A172 (cell line): ENCODE measurements at regions not wholly inside any gene's neighbourhood (a gene's known extent, or its start where the extent isn't known, plus 50 kb on each side); places are given as distances from the start of the nearest gene placed in this dataset.
"Not testable (repeated sequence)": the region's sequence is repeated elsewhere in the genome, so short reads cannot be mapped to it uniquely, and the experiment has no call there.

Experiments used
- DNase-seq: peaks from one replicate; pipeline ENCODE4 v3.0.0-alpha.2; 2015; ENCODE audit warnings: low spot score

DNA sequence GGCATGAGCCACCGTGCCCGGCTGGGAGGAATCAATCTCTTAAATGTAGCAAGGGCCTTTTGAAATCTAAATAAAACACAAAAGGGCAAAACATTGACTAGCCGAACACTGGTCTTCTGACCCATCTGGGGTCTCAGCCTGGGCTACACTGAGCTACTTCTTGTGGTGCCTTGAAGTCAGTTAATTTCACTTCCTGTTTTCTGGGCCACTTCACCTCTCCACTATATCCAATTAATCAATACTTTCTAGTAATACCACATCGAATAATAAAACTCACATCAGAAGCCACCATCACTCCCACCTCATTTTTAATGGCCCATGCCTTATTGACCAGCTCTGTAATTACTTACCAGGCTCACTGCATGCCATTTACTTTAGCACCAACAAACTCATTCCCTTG lies 138.0 kb upstream of the SAMSN1 start:
- DNase-seq, result no peak

DNA sequence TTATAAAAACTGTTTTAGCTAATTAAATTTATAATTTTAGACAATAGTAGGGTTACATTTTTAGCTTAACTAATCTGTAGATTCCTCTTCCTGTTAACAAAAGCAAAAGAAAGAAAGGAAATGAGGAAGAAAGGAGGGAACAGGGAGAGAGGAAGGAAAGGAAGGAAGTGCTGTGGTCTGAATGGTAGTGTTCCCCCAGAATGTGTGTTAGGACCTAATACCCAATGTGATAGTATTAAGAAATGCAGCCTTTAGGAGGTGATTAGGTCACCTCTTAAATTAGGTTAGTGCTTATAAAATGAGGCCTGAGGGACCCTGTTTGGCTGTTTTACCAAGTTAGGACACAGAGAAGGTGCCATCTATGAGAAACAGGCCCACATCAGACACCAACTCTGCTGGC lies 136.9 kb upstream of the SAMSN1 start:
- DNase-seq, result no peak

- no peak for DNase-seq
These were observed 133.0 kb upstream of the SAMSN1 start for GRCh38 chr21:14678973-14679574.

- no peak for DNase-seq
These were observed 131.6 kb upstream of the SAMSN1 start for GRCh38 chr21:14677639-14678179.

DNA sequence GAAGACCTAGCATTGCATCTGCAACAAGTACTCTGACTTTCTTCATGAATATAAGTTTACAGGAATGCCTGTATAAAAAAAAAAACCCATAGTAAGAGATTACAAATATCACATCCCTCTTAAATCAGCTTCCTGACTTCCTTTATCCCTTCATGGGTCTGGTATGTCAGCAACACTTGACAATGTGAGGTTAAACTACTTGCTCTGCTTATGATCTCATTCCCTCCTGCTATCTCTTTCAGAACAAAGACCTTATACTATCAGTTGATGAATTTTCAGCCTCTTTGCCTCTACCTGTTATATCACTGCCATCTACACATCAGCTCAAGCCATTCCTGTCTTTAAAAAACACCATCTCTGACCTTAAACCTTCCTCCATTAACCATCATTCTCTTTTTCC lies 130.9 kb upstream of the SAMSN1 start:
- DNase-seq, result no peak

DNA sequence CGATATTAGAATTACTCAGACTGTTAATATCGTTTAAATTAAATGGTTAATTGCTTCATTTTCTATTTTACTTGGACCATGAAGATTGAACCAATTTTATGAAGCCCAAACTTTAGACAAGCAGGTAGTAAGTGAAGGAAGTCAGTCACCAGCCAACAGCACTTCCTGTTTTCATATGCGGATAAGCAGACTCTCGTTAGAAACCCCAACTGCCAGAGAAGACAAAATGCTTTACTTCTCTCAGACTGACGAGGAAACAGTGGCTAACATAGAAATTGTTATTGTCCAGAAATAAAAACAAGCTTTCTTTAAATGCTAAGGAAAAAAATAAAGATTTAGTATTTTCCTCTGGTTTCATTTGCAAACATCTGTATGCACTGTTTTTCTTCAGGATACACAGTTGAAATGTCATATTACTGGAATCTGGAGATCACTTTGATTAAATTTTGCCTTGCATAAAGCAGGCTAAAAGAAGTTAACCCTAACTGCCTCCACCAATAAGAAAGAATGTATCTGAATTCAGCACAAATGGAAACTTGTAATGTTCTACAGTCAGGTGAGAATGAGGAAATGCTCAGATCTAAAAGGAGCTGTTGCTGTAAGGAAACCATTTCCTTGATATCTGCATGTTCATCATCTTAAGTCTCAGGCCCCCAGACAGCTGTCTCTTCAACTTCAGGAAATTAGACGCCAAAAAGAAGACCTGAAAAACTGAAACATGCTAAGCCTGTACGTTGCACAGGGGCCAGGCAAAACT lies 129.8 kb upstream of the SAMSN1 start:
- no peak for DNase-seq

DNA sequence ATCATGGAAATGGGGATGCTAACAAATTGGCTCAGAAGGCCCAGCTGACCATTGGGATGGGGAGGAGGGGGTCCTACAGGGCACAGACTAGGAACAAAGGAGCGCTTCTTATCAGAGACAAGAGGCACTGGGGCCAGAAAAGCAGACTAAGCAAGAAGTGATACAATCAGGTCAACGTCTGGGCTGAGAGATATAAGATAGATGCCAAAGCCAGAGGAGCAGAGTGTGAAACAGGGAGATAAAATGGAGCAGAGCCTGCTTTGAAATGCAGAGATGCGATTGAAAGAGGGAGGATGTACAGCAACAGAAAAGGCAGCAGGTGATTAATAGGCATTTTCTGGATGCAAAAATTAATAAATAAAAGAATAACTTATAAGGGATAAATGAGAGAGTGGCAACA lies 127.5 kb upstream of the SAMSN1 start:
- DNase-seq, result no peak

DNA sequence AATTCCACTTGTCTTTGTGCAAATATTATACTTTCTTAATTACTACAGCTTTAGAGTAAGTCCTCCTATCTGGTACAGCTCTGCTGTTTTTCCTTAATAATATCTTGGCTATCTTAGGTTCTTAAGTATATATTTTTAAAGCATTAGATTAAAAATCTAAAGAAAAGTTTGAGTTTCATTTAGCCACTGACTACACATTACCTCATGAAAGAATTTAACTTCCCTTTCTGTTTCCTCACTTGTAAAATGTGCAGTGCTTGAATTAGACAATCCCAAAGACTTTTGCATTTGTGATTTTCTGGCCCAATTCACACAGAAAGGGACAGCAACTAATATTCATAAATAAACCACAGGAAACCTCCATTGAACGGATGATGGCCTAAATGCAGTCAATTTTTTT lies 126.4 kb upstream of the SAMSN1 start:
- DNase-seq, result no peak

DNA sequence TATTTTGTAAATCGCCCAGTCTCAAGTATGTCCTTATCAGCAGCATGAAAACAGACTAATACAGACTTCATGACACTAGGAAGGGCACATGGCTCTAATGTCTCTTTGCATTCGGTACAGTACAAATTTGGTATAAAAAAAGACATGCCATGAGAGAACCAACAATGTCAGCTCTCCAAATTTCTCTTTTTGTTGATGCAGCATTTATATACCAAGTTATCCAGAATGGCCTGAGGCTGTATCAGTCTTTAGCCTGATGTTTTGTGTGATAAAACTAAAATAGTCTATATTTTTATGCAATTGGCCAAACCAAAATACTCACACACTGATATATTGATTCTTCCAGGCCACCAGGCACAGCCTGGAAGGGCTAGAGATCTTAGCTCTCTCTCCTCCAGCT lies 124.3 kb upstream of the SAMSN1 start:
- no peak for DNase-seq

DNA sequence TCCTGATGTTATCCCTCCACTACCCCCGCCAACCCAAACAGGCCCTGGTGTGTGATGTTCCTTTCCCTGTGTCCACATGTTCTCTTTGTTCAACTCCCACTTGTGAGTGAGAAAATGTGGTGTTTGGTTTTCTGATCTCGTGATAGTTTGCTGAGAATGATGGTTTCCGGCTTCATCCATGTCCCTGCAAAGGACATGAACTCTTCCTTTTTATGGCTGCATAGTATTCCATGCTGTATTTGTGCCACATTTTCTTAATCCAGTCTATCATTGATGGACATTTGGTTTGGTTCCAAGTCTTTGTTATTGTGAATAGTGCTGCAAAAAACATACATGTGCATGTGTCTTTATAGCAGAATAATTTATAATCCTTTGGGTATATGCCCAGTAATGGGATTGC lies 123.0 kb upstream of the SAMSN1 start:
- not testable (repeated sequence) for DNase-seq

GRCh38 chr21:14657241-14658008 lies 111.3 kb upstream of the SAMSN1 start:
- DNase-seq, result no peak

GRCh38 chr21:14646893-14647292 lies 100.8 kb upstream of the SAMSN1 start:
- DNase-seq, result no peak

DNA sequence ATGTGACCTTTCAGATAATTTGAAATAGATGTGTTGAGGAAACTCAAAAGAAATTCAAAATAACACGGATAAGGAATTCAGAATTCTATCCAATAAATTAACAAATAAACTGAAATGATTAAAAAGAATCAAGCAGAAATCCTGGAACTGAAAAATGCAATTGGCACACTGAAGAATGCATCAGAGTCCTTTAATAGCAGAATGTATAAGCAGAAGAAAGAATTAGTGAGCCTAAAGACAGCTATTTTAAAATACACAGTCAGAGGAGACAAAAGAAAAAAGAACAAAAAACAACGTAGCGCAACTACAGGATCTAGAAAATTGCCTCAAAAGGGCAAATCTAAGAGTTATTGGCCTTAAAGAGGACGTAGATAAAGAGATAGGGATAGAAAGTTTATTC lies 99.6 kb upstream of the SAMSN1 start:
- no peak for DNase-seq

- DNase-seq, result no peak
These were observed 86.2 kb upstream of the SAMSN1 start for GRCh38 chr21:14632359-14632758.

DNA sequence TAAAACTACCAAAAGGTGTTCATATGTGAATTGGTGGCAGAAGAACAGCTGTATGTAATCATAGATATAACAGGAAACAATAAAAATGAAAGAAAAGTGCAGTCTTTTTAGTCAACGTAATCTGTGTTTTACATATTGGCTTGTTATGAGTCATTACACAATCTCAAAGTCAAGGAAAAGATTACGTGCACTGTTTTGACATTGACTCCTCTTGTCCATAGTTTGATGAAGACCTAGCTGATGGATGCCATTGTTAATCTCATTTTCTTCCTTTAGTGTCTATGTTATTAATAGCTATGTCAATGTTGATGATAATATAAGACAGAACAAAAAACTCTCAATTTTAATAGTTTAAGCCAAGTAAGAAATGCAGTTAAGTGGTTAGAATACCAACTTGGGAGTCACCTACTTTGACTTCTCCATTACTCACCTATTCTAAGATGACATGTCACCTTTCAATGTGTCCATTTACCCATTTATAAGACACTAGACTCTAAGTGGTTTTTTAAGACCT lies 84.5 kb upstream of the SAMSN1 start:
- no peak for DNase-seq

- DNase-seq, result no peak
These were observed 83.3 kb upstream of the SAMSN1 start for GRCh38 chr21:14629461-14629860.

- DNase-seq, result not testable (repeated sequence)
These were observed 77.0 kb upstream of the SAMSN1 start for GRCh38 chr21:14623079-14623478.

DNA sequence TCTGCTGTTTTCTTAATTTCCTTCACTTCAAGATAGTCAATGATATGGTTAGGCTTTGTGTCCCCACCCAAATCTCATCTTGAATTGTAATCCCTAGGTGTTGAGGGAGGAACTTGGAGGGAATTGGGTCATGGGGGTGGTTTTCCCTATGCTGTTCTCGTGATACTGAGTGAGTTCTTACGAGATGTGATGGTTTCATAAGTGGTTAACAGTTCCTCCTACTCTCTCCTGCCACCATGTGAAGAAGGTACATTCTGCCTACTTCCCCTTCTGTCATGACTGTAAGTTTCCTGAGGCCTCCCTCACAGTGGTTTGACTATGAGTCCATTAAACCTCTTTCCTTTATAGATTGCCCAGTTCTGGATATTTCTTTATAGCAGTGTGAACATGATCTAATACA lies 74.0 kb upstream of the SAMSN1 start:
- DNase-seq, result no peak

DNA sequence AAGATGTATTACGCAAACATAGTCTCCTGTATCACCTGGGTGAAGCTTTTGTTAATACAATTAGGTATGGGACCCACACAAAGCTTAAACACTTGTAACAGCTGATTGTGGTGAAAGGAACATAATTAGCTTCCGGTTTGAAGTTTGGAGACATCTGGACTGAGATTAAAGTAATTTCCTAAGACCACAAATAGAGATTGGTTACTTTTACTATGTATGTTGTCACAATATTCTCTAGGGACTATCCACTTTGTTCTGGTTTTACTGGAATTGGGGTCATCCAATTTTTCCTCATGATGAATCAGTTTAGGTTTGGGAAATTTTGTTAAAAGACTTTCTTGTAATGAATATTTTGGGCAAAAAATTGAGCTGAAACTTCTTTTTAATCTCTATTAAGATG lies 71.8 kb upstream of the SAMSN1 start:
- no peak for DNase-seq

- no peak for DNase-seq
These were observed 70.9 kb upstream of the SAMSN1 start for GRCh38 chr21:14617040-14617393.

GRCh38 chr21:14616380-14617039 lies 70.4 kb upstream of the SAMSN1 start:
- no peak for DNase-seq

DNA sequence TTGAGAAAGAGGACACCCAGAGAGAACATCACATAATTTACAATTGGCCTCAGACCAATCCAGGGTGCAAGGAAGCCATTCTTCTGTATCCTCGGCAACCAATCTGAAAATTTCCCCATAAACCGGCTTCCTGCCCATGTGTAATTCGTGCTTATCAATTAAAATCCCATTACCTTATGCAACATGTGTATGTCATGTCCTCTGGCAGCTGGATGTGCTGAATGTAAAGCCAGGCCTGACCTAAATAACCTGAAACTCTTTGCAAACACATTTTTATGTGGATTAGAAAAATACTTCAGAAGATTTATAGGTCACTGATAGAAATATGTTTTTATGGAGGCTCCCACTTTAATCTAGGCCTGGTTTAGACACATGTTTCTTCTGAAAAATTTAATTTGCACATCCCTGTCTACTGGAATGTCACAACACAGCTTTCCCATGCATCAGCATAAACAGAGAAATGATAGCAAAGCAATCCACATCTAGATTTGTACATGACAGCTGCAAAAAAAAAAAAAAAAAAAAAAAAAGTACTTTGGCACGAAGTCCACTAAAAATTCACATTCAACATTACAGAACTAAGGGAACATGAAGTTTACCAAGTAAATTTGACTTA lies 69.4 kb upstream of the SAMSN1 start:
- no peak for DNase-seq
